H1 (cell line): ENCODE measurements at regions not wholly inside any gene's neighbourhood (a gene's known extent, or its start where the extent isn't known, plus 50 kb on each side); places are given as distances from the start of the nearest gene placed in this dataset.

ENCODE experiments used
- CTCF ChIA-PET: fragments of 300-600 bp; sonication (Branson Sonifier 250); formaldehyde crosslinking; loops from one replicate; lab custom pipeline; 2021; ENCODE audit not compliant: partially characterized antibody; lab: Charles Lee
- POLR2A ChIA-PET: fragments of 300-600 bp; sonication (Branson Sonifier 250); formaldehyde crosslinking; loops from one replicate; lab custom pipeline; 2021; ENCODE audit warnings: inconsistent platforms; ENCODE audit not compliant: partially characterized antibody; lab: Charles Lee
- DNase-seq, 2 experiments: peaks; one replicate each; pipeline versions ENCODE4 v3.0.0 to v3.0.0-alpha.2; 2010 to 2022; ENCODE audit warnings: low spot score in 2 of 2, low read depth in 1 of 2, mixed read lengths in 1 of 2
- FAIRE-seq: peaks from 2 replicates; lab custom pipeline; 2011; peaks lifted over from hg19 to GRCh38; lab: Jason Lieb, UNC
- H2AFZ ChIP-seq: 2 replicates; pipeline ENCODE4 v1.8.1; 2012; ENCODE audit warnings: low read length, inconsistent platforms
- H2AK5ac ChIP-seq: 2 replicates; pipeline ENCODE4 v1.6.1; 2013; ENCODE audit warnings: low read depth, low read length
- H2BK120ac ChIP-seq: replicated peaks from 2 replicates; pipeline ENCODE3; 2013; ENCODE audit warnings: low read depth, low read length, inconsistent platforms
- H2BK12ac ChIP-seq: 2 replicates; pipeline ENCODE4 v1.6.1; 2013; ENCODE audit warnings: low read depth, low read length
- H2BK15ac ChIP-seq: 2 replicates; pipeline ENCODE4 v1.6.1; 2013; ENCODE audit warnings: low read length
- H2BK20ac ChIP-seq: 2 replicates; pipeline ENCODE4 v1.6.1; 2013; ENCODE audit warnings: low read length
- H2BK5ac ChIP-seq: 2 replicates; pipeline ENCODE4 v1.6.1; 2013; ENCODE audit warnings: low read depth, low read length
- H3K14ac ChIP-seq: 2 replicates; pipeline ENCODE4 v1.6.1; 2013; ENCODE audit warnings: inconsistent platforms; ENCODE audit not compliant: insufficient read length
- H3K18ac ChIP-seq: 2 replicates; pipeline ENCODE4 v1.6.1; 2013; ENCODE audit warnings: low read length; ENCODE audit errors: extremely low read depth
- H3K23ac ChIP-seq: 2 replicates; pipeline ENCODE4 v1.6.1; 2013; ENCODE audit warnings: inconsistent platforms; ENCODE audit not compliant: insufficient read length
- H3K23me2 ChIP-seq: 2 replicates; pipeline ENCODE4 v1.6.1; 2013; ENCODE audit warnings: low read depth, low read length
- H3K27ac ChIP-seq: 2 replicates; pipeline ENCODE4 v1.6.1; 2011; ENCODE audit warnings: low read depth, low read length, inconsistent platforms
- H3K27me3 ChIP-seq, 4 experiments: replicated peaks in 1 of 4; 1 replicate in 1 of 4; 2 replicates in 3 of 4; pipeline versions ENCODE4 v1.6.1 to v1.8.1; 2011 to 2013; ENCODE audit warnings: low read length in 3 of 4, mild to moderate bottlenecking in 3 of 4, inconsistent platforms in 2 of 4, mixed read lengths in 2 of 4, moderate library complexity in 1 of 4; ENCODE audit not compliant: control insufficient read depth in 3 of 4, insufficient read depth in 3 of 4; ENCODE audit errors: extremely low read depth in 1 of 4
- H3K36me3 ChIP-seq, 4 experiments: 2 replicates each; pipeline versions ENCODE4 v1.6.1 to v1.8.1; 2011 to 2013; ENCODE audit warnings: mild to moderate bottlenecking in 4 of 4, low read length in 3 of 4, moderate library complexity in 2 of 4, control low read depth in 1 of 4, inconsistent platforms in 1 of 4; ENCODE audit not compliant: insufficient read depth in 4 of 4, control insufficient read depth in 2 of 4
- H3K4ac ChIP-seq: replicated peaks from 2 replicates; pipeline ENCODE3; 2013; ENCODE audit warnings: low read length, low read depth, mixed read lengths, inconsistent platforms; ENCODE audit not compliant: insufficient read length
- H3K4me1 ChIP-seq, 4 experiments: replicated peaks in 1 of 4; 1 replicate in 1 of 4; 2 replicates in 3 of 4; pipeline versions ENCODE4 v1.6.1 to v1.8.1; 2011 to 2013; ENCODE audit warnings: low read length in 3 of 4, inconsistent platforms in 2 of 4, mixed read lengths in 1 of 4; ENCODE audit not compliant: insufficient read depth in 4 of 4, control insufficient read depth in 3 of 4
- H3K4me2 ChIP-seq, 2 experiments: 2 replicates each; pipeline versions ENCODE4 v1.6.1 to v1.8.1; 2011 to 2013; ENCODE audit warnings: low read depth in 2 of 2, low read length in 2 of 2, control low read depth in 1 of 2, inconsistent platforms in 1 of 2, mild to moderate bottlenecking in 1 of 2; ENCODE audit not compliant: insufficient read depth in 1 of 2
- H3K4me3 ChIP-seq, 4 experiments: fragments of 200-600, 300-600 bp in 1 of 4; sonication (generic), shearing (Covaris generic), sonication (Bioruptor Twin) in 1 of 4; 2 replicates each; pipeline versions ENCODE4 v1.5.1 to v1.8.1; 2011 to 2016; ENCODE audit warnings: low read length in 4 of 4, low read depth in 3 of 4, control low read depth in 2 of 4, inconsistent platforms in 2 of 4, mild to moderate bottlenecking in 2 of 4, mixed read lengths in 1 of 4, moderate library complexity in 1 of 4; ENCODE audit not compliant: insufficient read depth in 2 of 4; ENCODE audit errors: extremely low read depth in 1 of 4
- H3K56ac ChIP-seq: replicated peaks from 2 replicates; pipeline ENCODE3; 2013; ENCODE audit warnings: low read depth, mild to moderate bottlenecking, mixed read lengths, low read length, inconsistent platforms; ENCODE audit not compliant: insufficient read length
- H3K79me1 ChIP-seq: 2 replicates; pipeline ENCODE4 v1.6.1; 2013; ENCODE audit warnings: low read depth, low read length, control low read depth
- H3K79me2 ChIP-seq, 2 experiments: 2 replicates each; pipeline versions ENCODE4 v1.6.1 to v1.8.1; 2012 to 2013; ENCODE audit warnings: low read length in 2 of 2, mild to moderate bottlenecking in 2 of 2, inconsistent platforms in 1 of 2; ENCODE audit not compliant: insufficient read depth in 2 of 2, control insufficient read depth in 1 of 2
- H3K9ac ChIP-seq, 4 experiments: replicated peaks in 1 of 4; 1 replicate in 1 of 4; 2 replicates in 3 of 4; pipeline versions ENCODE4 v1.6.1 to v1.8.1; 2011 to 2013; ENCODE audit warnings: low read depth in 3 of 4, low read length in 3 of 4, control low read depth in 2 of 4, mild to moderate bottlenecking in 2 of 4, moderate library complexity in 2 of 4, inconsistent platforms in 1 of 4; ENCODE audit errors: extremely low read depth in 1 of 4
- H3K9me3 ChIP-seq, 2 experiments: 2 replicates each; pipeline versions ENCODE4 v1.6.1 to v1.8.1; 2012 to 2013; ENCODE audit warnings: mild to moderate bottlenecking in 2 of 2, moderate library complexity in 2 of 2, control low read depth in 1 of 2, inconsistent platforms in 1 of 2, low read depth in 1 of 2, low read length in 1 of 2, mixed read lengths in 1 of 2; ENCODE audit not compliant: insufficient read depth in 2 of 2
- H4K20me1 ChIP-seq, 2 experiments: replicated peaks in 1 of 2; 2 replicates each; pipeline versions ENCODE3 to v1.8.1; 2011 to 2013; ENCODE audit warnings: inconsistent platforms in 2 of 2, low read length in 2 of 2, mild to moderate bottlenecking in 1 of 2; ENCODE audit not compliant: insufficient read depth in 2 of 2, control insufficient read depth in 1 of 2
- H4K5ac ChIP-seq: 2 replicates; pipeline ENCODE4 v1.6.1; 2013; ENCODE audit warnings: low read length, low read depth, mixed read lengths, inconsistent platforms; ENCODE audit not compliant: insufficient read length
- H4K8ac ChIP-seq: 2 replicates; pipeline ENCODE4 v1.8.0; 2013; ENCODE audit warnings: mild to moderate bottlenecking, moderate library complexity, low read length, inconsistent platforms; ENCODE audit not compliant: insufficient read depth; ENCODE audit errors: extremely low read depth
- H4K91ac ChIP-seq: replicated peaks from 2 replicates; pipeline ENCODE3; 2013; ENCODE audit warnings: low read length, mixed read lengths, inconsistent platforms; ENCODE audit not compliant: insufficient read length
- CEBPB ChIP-seq: IDR thresholded peaks from 2 replicates; pipeline ENCODE4 v1.6.1; 2012; ENCODE audit warnings: low read depth, low read length
- KDM4A ChIP-seq: IDR thresholded peaks from one replicate; pipeline ENCODE4 v1.7.1; 2012; ENCODE audit warnings: low read depth, mild to moderate bottlenecking, moderate library complexity, low read length, inconsistent platforms; ENCODE audit not compliant: severe bottlenecking
- WGBS, 2 experiments: shearing (Covaris generic) in 1 of 2; methylation state at CpG; one replicate each; pipeline versions ENCODE4 v1.1.6 to v1.1.7; 2013 to 2015; ENCODE audit warnings: low lambda C conversion rate in 2 of 2, mixed read lengths in 2 of 2, inconsistent platforms in 1 of 2, low coverage in 1 of 2, missing lambda C conversion rate in 1 of 2; ENCODE audit not compliant: insufficient replicate concordance in 2 of 2, insufficient coverage in 1 of 2, insufficient read length in 1 of 2; ENCODE audit errors: extremely low coverage in 1 of 2, missing lambda C conversion rate in 1 of 2; 5-methylcytosine and 5-hydroxymethylcytosine counted together

- no peak overlapping the region for H2BK12ac ChIP-seq
- H3K9me3 ChIP-seq = no peaks in the 10 kb centered on the region
- H2AFZ ChIP-seq = no peak overlapping the region
- FAIRE-seq = no peak
- H3K56ac ChIP-seq = no peak overlapping the region
- H4K8ac ChIP-seq = no peak overlapping the region
- no peak overlapping the region for H4K5ac ChIP-seq
- H3K36me3 ChIP-seq = no peaks in the 10 kb centered on the region
- H3K79me1 ChIP-seq = no peaks in the 10 kb centered on the region
- no peak overlapping the region for H2BK20ac ChIP-seq
- H3K9ac ChIP-seq = no peak overlapping the region
- H3K27me3 ChIP-seq = no peaks in the 10 kb centered on the region
- DNase-seq = no peak
- no peaks in the 10 kb centered on the region for H4K20me1 ChIP-seq
- no peaks in the 10 kb centered on the region; a peak in 1 of 7 replicates for H3K4me1 ChIP-seq
- no peak overlapping the region for H3K4me2 ChIP-seq
- H3K14ac ChIP-seq = no peak overlapping the region
- POLR2A ChIA-PET = no interaction called here
- H2BK15ac ChIP-seq = no peak overlapping the region
- no peak overlapping the region for H2AK5ac ChIP-seq
- H3K79me2 ChIP-seq = no peaks in the 10 kb centered on the region
- H3K23ac ChIP-seq = no peak overlapping the region
- H2BK5ac ChIP-seq = no peak overlapping the region
- TF ChIP-seq CEBPB (no peak), KDM4A (no peak)
- TF ChIP-seq, all 59 proteins: peak for 0
- Histone ChIP-seq H3K23me2 (no peaks in the 10 kb centered on the region), H3K4me3 (no peak overlapping the region), H3K18ac (no peak overlapping the region), H3K27ac (no peak overlapping the region), H3K4ac (no peak overlapping the region), H4K91ac (no peak overlapping the region), H2BK120ac (no peak overlapping the region)
- WGBS, 2 experiments = 95% methylated on average over 14 of the region's 14 CpGs; no CpG with 5 or more reads in 1 of the 2 experiments
- CTCF ChIA-PET = interaction anchor here (1.0 to 2.9 kb wide), 4 partner anchors 7 to 105 kb away, joined by 3 to 9 read pairs (median 6); no protein-coding TSS in a partner anchor
Observed at GRCh38 chr2:8541636-8542035, 140.2 kb upstream of the ID2 start.
